GM12874 (cell line): ENCODE measurements at regions not wholly inside any gene's neighbourhood (a gene's known extent, or its start where the extent isn't known, plus 50 kb on each side); places are given as distances from the start of the nearest gene placed in this dataset.

Source experiments
- TF ChIP-seq, protein P1 (sequence below): IDR thresholded peaks from 2 replicates; pipeline ENCODE4 v1.5.1; 2011; ENCODE audit warnings: low read depth, mild to moderate bottlenecking, control low read depth, low read length, moderate library complexity; ENCODE audit not compliant: insufficient read depth

DNA sequence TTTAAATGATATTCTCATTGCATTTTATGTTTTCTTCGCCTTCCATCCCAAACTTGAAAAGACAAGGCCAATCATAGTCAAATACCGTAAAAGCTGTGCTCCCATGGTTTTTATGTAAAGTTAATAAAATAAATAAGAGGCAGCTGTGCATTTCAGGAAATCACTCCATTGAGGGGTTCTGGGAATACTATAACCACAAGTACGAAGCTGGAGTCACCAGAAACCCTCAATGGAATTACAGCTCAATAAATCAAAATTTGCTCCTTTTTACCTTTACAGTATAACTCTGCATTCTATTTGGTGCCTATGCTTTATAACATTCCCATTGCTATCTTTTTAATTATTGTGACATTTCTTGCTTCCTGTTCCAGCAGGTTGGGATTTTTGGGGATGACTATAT lies 77.2 kb downstream of the C3orf38 start:
- TF ChIP-seq, protein P1, sequence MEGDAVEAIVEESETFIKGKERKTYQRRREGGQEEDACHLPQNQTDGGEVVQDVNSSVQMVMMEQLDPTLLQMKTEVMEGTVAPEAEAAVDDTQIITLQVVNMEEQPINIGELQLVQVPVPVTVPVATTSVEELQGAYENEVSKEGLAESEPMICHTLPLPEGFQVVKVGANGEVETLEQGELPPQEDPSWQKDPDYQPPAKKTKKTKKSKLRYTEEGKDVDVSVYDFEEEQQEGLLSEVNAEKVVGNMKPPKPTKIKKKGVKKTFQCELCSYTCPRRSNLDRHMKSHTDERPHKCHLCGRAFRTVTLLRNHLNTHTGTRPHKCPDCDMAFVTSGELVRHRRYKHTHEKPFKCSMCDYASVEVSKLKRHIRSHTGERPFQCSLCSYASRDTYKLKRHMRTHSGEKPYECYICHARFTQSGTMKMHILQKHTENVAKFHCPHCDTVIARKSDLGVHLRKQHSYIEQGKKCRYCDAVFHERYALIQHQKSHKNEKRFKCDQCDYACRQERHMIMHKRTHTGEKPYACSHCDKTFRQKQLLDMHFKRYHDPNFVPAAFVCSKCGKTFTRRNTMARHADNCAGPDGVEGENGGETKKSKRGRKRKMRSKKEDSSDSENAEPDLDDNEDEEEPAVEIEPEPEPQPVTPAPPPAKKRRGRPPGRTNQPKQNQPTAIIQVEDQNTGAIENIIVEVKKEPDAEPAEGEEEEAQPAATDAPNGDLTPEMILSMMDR = no peak

DNA sequence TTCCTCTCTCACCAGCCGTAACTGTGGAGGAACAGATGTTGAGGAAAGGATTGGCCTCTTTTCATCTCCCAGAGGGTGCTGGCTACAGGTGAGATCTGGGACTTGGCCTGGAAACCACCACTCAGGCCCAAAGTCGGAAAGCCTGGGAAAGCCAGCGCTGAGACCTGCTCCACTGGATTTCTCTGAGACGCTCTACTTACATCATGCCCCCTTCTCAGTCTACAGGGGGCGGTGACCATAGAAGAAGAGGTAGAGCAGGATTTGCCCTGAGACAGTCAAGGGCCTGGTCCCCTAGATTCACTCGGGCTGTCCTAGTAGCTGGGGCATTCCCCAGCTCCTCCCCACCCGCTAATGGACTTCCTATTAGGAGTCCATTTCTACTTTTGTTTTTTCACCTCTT lies 80.9 kb downstream of the C3orf38 start:
- TF ChIP-seq, protein P1 = no peak

DNA sequence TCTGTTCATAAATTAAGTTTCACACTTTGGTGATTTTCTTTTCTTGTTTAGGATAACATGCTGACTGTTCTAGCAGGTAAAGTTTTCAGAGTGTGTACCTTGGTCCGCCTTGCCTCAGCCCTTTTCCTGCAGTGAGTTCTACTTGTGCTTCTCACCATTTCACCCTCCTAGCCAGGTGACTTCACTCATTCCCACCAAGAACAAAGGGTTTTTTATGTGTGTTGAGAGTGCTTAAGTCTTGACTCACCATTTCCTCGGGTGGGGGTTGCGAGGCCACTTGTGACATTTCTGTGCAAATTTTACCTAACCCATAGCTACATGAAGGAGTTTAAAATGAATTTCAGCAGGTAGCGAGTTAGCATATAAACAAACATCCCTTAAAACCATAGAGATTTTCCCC lies 81.4 kb downstream of the C3orf38 start:
- TF ChIP-seq, protein P1 = no peak

DNA sequence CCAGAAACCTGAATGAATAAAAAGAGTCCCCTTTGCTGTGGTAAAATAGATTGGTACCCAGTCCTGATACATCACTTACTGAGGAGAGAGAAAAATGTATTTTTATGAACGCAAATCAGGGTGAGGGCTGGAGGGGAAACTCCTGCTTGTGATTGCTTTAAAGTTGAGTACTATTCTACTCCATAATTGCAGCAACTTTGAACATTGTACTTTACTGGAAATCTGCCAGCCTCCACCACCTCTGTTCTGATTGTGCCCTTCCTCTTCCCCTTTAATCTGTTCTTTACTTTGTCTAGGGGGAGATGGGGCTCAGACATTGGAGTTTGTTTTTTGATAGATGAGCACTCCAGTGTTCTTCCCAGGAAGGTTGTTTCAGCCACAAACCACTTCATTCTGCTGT lies 81.9 kb downstream of the C3orf38 start:
- TF ChIP-seq, protein P1 = no peak

DNA sequence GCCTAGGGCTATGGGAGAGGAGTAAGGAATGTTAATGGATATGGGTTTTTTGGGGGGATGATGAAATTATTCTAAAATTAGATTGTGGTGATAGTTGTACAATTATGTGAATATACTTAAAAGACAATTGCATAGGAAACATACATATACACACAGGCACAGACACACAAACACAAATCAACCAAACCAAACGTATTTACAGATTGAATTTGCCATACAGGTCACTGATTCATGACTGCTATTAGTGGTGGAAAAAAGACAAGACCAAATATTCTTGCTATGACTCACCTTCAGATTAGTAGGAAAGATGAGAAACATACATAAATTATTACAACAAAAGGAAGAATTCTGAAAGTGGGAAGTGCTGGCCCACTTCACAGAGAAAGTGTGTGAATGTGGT lies 85.3 kb downstream of the C3orf38 start:
- TF ChIP-seq, protein P1 = no peak

DNA sequence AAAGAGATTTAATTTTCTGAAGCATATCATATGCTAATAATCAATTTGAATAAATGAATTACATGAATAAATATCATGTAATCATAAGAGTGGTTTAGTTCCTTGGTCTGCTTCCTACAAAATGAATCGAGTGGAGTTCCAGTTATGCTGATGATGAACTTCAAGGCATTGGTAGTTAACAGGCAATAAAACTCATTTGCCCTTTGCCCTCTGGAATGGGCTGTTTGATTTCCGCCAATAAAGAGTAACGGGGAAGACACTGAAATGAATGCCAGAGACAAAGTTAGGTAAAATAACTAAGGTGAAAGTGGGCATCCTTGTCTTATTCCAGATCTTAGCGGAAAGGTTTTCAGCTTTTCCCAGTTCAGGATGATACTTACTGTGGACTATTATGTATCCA lies 90.1 kb downstream of the C3orf38 start:
- TF ChIP-seq, protein P1 = no peak

DNA sequence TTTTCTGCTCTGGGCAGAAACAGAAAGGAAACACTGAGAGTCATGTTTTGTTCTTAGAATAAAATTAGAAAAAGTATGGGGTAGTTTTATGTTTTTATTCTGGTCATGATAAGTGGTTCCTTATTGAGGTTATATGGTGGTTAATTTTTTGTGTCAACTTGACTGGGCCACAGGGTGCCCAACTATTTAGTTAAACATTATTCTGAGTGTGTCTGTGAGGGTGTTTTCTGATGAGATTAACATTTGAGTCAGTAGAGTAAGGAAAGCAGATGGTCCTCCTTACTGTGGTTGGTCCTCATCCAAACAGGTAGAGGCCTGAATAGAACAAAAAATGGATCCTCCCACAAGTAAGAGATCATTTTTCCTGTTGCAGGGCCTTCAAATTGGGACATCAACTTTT lies 98.9 kb downstream of the C3orf38 start:
- TF ChIP-seq, protein P1 = no peak

DNA sequence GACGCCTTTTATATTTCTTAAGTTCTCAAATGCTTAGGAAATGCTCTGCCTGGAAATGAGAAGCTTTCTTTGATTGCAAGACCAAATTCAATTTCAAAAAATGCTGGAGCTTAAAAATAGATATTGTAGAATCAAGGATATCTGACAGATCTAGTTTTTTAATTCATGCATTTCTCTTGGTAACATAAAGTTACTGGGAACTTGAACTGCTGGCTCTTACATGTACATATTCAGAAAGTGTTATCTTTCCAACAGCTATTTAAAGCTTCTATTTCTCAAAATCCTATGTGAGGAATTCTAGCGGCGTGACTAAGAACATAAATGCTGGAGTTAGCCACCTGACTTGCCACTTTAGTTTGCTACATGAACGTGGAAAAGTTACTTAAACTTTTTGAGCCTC lies 109.3 kb downstream of the C3orf38 start:
- TF ChIP-seq, protein P1 = no peak
